ENCODE measurements at regions not wholly inside any gene's neighbourhood (a gene's known extent, or its start where the extent isn't known, plus 50 kb on each side); places are given as distances from the start of the nearest gene placed in this dataset.

- H2BK15ac ChIP-seq (ENCODE audit: low read depth, low read length) = no peak overlapping the region
- Mint-ChIP-seq H3K9me3 (peaks cover 6 to 8% of the 10 kb centered on the region in 2 experiments; a peak in 3 of 5 replicates), H3K27ac (peak overlapping the region in 1 of 3 experiments; percentile 22; a peak in 4 of 7 replicates), H3K4me1 (peaks cover 23 to 26% of the 10 kb centered on the region in 2 experiments), H3K36me3 (ENCODE audit: insufficient read depth in 1 of 3, low read depth in 3 of 3) (peaks cover 4 to 17% (median 13%) of the 10 kb centered on the region in 3 experiments), H3K4me3 (no peak overlapping the region), H3K27me3 (ENCODE audit: low read depth) (no peaks in the 10 kb centered on the region)
- H2AK5ac ChIP-seq (ENCODE audit: insufficient read length, low read length) = no peak overlapping the region
- H3K4me2 ChIP-seq (ENCODE audit: insufficient read depth, insufficient read length, low read length) = no peak overlapping the region
- no peak overlapping the region for H4K5ac ChIP-seq (ENCODE audit: insufficient read length, low read depth, low read length)
- H4K91ac ChIP-seq (ENCODE audit: insufficient read length, low read depth, low read length) = no peak overlapping the region
- no peak overlapping the region for H3K18ac ChIP-seq (ENCODE audit: insufficient read length, low read depth, low read length)
- no peak overlapping the region for H3K4ac ChIP-seq (ENCODE audit: low read depth, low read length)
- H4K20me1 ChIP-seq (ENCODE audit: control insufficient read depth, insufficient read depth, insufficient read length) = no peaks in the 10 kb centered on the region
- H2BK20ac ChIP-seq (ENCODE audit: low read depth, low read length, poor library complexity, severe bottlenecking) = no peak overlapping the region
- no peak overlapping the region for H3K56ac ChIP-seq (ENCODE audit: insufficient read length, low read depth, low read length)
- no peak overlapping the region for H2BK12ac ChIP-seq (ENCODE audit: insufficient read length, low read depth, low read length)
- no peak overlapping the region for H4K8ac ChIP-seq (replicated peaks; ENCODE audit: insufficient read length, low read depth, low read length)
- no peaks in the 10 kb centered on the region for H3K23me2 ChIP-seq (ENCODE audit: insufficient read length, low read depth, low read length, poor library complexity, severe bottlenecking)
- H3K23ac ChIP-seq (ENCODE audit: insufficient read length, low read depth, low read length) = no peak overlapping the region
- no peak overlapping the region for H2BK120ac ChIP-seq (ENCODE audit: low read depth, low read length, poor library complexity, severe bottlenecking)
- WGBS (ENCODE audit: extremely low coverage, insufficient read length, low lambda C conversion rate) = no CpG with 5 or more reads among the region's 1 CpG
- H3K79me2 ChIP-seq (ENCODE audit: insufficient read depth, low read length) = no peaks in the 10 kb centered on the region
- H3K79me1 ChIP-seq (ENCODE audit: insufficient read depth, low read depth, low read length, poor library complexity, severe bottlenecking) = no peaks in the 10 kb centered on the region
- H2BK5ac ChIP-seq (ENCODE audit: insufficient read length, low read length) = no peak overlapping the region
- no peaks in the 10 kb centered on the region for H3K9me3 ChIP-seq (ENCODE audit: control insufficient read depth, low read depth, low read length)
- no peaks in the 10 kb centered on the region for H3K27me3 ChIP-seq (ENCODE audit: insufficient read depth, low read length)
- no peak for DNase-seq
- no peak overlapping the region for H2AFZ ChIP-seq (ENCODE audit: low read length)
- no peak for TF ChIP-seq CTCF (conservative IDR thresholded peaks at IDR 0.05)
- no peak overlapping the region for H3K9ac ChIP-seq (ENCODE audit: extremely low read depth, insufficient read length, low read length)
- no peak overlapping the region for H3K27ac ChIP-seq (ENCODE audit: insufficient read length, low read depth, low read length)
- no peak overlapping the region for H3K14ac ChIP-seq (ENCODE audit: insufficient read depth, low read length)
- no peak overlapping the region for H3T11ph ChIP-seq (ENCODE audit: low read length)
- no peaks in the 10 kb centered on the region; the same call in 1 of the 2 replicates for H3K4me1 ChIP-seq (ENCODE audit: insufficient read depth, low read length)
Measured at GRCh38 chr3:78313332-78313731, 1273.4 kb downstream of the ROBO2 start.
